ENCODE measurements at regions not wholly inside any gene's neighbourhood (a gene's known extent, or its start where the extent isn't known, plus 50 kb on each side); places are given as distances from the start of the nearest gene placed in this dataset.

DNA sequence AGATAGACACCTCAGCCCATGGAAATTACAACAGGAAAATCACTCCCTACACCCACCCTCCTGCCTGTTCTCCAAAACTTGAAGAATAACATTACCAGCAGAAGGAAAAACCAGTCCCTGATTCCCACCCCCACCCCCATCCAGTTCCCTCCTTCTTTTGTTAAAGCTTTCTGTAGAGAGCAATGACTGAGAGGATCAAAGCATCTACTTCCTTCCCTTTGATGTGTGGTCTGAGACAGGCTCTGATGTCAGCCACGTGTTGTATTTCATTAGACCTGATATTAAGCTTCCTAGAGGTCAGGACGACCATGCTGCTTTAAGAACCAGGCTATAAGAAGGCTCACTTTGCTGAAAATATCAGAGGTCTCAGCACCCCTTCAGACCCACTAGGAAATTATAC, 73.9 kb upstream of the HAO2 start:
- in situ Hi-C loops (cut with HindIII; ENCODE audit: low sequenced_read_pairs): loop anchor here (5.0 kb wide), 1 partner anchor 88 kb away; no protein-coding TSS in a partner anchor

DNA sequence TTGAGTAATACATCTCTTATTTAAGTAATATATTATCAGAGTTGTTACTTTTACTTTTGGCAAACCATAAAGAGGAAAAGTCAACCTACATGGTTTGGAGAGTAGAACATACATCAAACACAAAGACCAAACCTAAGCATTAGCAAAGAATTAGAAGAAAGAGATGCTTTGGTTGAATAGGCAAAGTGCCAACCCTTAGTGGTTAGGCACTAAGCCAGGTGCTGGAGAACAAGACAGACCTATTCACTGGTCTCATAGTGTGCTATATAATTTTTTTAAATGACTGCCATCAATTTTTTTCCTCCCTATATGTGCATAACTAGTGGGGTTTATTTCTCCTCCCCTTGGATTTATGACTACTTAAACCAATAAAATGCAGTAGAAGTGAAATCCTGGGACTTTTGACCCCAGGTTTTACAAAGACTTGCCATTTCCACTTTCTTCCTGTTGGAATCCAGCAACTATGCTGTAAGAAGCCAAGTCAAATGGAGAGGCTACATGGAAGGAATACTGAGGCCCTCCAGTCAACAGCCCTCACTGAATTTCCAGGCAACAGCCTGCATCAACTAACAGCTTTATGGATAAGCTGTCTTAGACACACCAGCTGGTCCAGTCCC, 69.8 kb upstream of the HAO2 start:
- in situ Hi-C loops (cut with HindIII; ENCODE audit: low sequenced_read_pairs): no loop called here

GRCh38 chr1:119302011-119302410, 66.6 kb upstream of the HAO2 start:
- in situ Hi-C loops (cut with HindIII; ENCODE audit: low sequenced_read_pairs): no loop called here

DNA sequence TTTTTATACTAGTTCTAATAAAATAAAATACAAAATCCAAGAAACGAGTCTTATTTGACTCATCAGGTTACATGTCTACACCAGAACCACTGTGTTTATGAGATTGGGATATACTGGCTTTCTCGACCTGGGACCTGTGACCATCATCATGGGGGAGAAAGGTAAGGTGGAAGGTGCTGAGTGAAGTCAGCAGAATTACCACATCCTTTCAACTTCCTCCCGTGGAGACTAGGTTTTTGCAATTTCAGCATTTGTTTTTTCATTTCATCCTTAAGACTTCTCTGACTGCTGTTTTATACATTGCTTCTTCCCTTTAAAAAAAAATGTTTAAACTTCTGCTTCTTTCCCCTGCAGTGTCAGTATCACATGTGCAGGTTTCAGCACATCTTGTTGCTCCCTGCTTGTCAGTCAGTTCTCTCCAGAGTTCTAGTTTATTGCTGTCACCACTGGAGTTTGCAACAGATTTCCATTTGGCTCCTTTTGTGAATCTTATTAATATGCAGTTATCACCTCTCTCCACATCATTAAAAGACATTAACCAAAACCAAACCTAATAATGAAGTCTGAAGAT, 60.4 kb upstream of the HAO2 start:
- in situ Hi-C loops (cut with HindIII; ENCODE audit: low sequenced_read_pairs): no loop called here

- in situ Hi-C loops (cut with HindIII; ENCODE audit: low sequenced_read_pairs): no loop called here
Observed at GRCh38 chr1:119308806-119309205, 59.8 kb upstream of the HAO2 start.

DNA sequence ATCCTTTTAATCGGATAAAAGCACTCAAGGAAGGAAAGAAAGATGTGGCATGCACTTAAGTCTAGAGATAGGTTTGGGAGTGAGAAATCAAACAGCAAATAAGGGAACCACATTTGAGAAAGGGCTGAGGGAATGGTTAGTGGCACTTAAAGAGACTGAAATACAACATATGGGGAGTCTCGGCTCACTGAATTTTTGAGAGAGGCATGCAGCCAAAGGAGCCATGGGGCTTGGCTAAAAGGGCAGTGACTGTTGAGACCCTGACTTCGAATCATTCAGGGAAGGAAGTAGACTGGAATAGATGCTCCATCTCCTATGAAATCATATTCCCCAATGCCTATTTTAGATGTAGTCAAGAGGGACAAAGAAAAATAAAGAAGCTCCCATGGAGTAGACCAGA, 58.3 kb upstream of the HAO2 start:
- in situ Hi-C loops (cut with HindIII; ENCODE audit: low sequenced_read_pairs): no loop called here

- in situ Hi-C loops (cut with HindIII; ENCODE audit: low sequenced_read_pairs): no loop called here
Observed at GRCh38 chr1:119312500-119312899, 56.1 kb upstream of the HAO2 start.

- in situ Hi-C loops (cut with HindIII; ENCODE audit: low sequenced_read_pairs): no loop called here
Observed at GRCh38 chr1:119314001-119314796, 54.4 kb upstream of the HAO2 start.

GRCh38 chr1:119316870-119317416, 51.6 kb upstream of the HAO2 start:
- in situ Hi-C loops (cut with HindIII; ENCODE audit: low sequenced_read_pairs): no loop called here

DNA sequence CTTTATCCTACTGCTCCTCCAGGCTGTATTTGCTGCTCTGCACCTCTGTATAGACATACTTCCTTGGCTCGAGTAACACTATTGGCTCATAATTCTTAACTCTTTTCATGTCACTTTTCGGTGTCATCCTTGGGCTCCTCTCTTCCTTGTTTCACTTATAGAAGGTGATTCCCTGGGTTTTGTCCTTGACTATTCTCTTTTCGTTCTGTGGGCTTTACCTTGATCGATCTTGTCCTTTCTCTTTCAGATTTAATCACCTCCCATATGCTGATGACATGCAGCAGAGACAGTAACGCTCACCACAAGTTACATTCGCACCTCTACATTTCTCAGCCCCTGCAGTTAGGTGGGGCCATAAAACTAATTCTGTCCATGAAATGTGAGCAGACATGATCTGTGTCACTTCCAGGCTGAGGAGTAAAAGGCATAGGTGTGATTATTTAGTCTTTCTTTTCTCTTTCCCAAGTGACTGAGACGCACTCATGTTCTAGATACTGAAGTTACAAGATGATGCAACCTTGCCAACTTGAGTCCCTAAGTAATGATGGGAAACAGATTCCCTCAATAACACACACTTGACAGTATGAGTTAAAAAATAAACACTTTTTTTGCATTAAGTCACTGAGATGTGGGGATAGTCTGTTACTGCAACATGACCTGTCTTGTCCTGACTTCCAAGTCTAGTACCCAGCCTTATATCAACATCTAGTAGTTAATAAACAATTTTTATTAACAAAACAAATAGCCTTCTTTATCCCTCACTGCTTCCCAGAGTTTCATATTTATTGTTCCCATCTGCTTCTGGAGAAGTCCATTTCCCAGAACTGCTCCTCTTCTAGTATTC, 49.9 kb upstream of the HAO2 start:
- in situ Hi-C loops (cut with HindIII; ENCODE audit: low sequenced_read_pairs): no loop called here

Measured in endothelial cell of hepatic sinusoid (primary cell).